Esophagus squamous epithelium (tissue), 5 donors: ENCODE measurements at regions not wholly inside any gene's neighbourhood (a gene's known extent, or its start where the extent isn't known, plus 50 kb on each side); places are given as distances from the start of the nearest gene placed in this dataset.

Experiments used
- DNase-seq: peaks from one replicate; lab custom pipeline; 2025; lab: John Stamatoyannopoulos, UW
- H3K27ac ChIP-seq, 4 donors: fragments of 200-600 bp; sonication (generic); one replicate each; pipeline ENCODE4 v1.5.1; 2016 to 2019; ENCODE audit warnings: mild to moderate bottlenecking in 1 of 4
- H3K27me3 ChIP-seq, 4 donors: fragments of 200-600 bp; sonication (generic); 1 replicate in 3 of 4; 2 replicates in 1 of 4; pipeline versions ENCODE4 v1.5.1 to v1.6.0; 2017 to 2021; ENCODE audit warnings: antibody characterized with exemption in 1 of 4
- H3K36me3 ChIP-seq, 3 donors: fragments of 200-600 bp; sonication (generic); one replicate each; pipeline ENCODE4 v1.5.1; 2016 to 2019
- H3K4me1 ChIP-seq, 3 donors: fragments of 200-600 bp; sonication (generic); one replicate each; pipeline ENCODE4 v1.5.1; 2017 to 2019
- H3K4me3 ChIP-seq, 4 donors: fragments of 200-600 bp; sonication (generic); 1 replicate in 3 of 4; 2 replicates in 1 of 4; pipeline ENCODE4 v1.5.1; 2016 to 2019; ENCODE audit warnings: mild to moderate bottlenecking in 2 of 4, moderate library complexity in 1 of 4
- H3K9me3 ChIP-seq, 3 donors: fragments of 200-600 bp; sonication (generic); one replicate each; pipeline ENCODE4 v1.5.1; 2016 to 2019
- CTCF ChIP-seq, 6 experiments: fragments of 450-650 bp in 4 of 6; fragments of 200-600 bp in 2 of 6; sonication (generic) in 2 of 6; IDR thresholded peaks; one replicate each; pipeline ENCODE4 v1.5.1; 2016 to 2019; ENCODE audit warnings: antibody characterized with exemption in 6 of 6, mild to moderate bottlenecking in 4 of 6, moderate library complexity in 4 of 6
- POLR2A ChIP-seq, 4 donors: fragments of 450-650 bp; IDR thresholded peaks; one replicate each; pipeline ENCODE4 v1.6.1; 2017; ENCODE audit warnings: antibody characterized with exemption in 4 of 4, mild to moderate bottlenecking in 4 of 4, moderate library complexity in 3 of 4
- WGBS, 2 donors: methylation state at CpG; one replicate each; pipeline ENCODE4 v1.1.5; 2018; 5-methylcytosine and 5-hydroxymethylcytosine counted together
- intact Hi-C: fragments of 100-400 bp; cut with DNase I; formaldehyde crosslinking; loops from one replicate; pipeline ENCODE4 v1.15.0; 2022
- donor health status: DM: yes; HTN: yes; CAD: no.

- 71 to 82% methylated on average over 1 to 3 of the region's 3 CpGs for WGBS, 2 donors
- H3K4me1 ChIP-seq, result no peaks in the 10 kb centered on the region
- no peak for TF ChIP-seq POLR2A (IDR thresholded peaks at IDR 0.05)
- no peak for TF ChIP-seq CTCF (IDR thresholded peaks at IDR 0.05)
- no peak for DNase-seq
- peaks cover 0 to 7% (median 0%) of the 10 kb centered on the region in 3 donors for H3K9me3 ChIP-seq
- no peaks in the 10 kb centered on the region for H3K27me3 ChIP-seq
- no peak overlapping the region for H3K4me3 ChIP-seq
- no peaks in the 10 kb centered on the region for H3K36me3 ChIP-seq
- intact Hi-C loops, result no loop called here
- no peak overlapping the region for H3K27ac ChIP-seq
Measured at GRCh38 chr18:30034818-30035217, 1007.7 kb downstream of the DSC3 start.

DNA sequence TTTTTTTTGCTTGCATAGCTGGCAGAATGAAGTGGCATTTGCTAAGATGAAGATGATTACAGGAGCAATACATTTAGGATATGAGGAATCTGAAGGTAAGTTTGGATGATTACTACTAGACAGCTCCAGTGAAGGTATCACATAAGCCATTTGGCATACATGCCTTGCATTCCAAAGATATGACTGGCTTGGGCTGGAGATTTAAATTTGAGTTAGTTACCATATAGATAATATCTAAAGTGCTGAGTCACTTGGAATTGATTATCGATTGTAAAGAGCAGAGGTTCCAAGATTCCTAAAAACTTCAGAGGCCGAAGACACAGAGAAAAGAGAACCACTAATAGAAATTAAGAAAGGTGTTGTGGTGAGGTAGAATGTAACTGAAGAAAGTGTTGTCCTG lies 1026.4 kb downstream of the DSC3 start:
- Histone ChIP-seq H3K27me3 (no peaks in the 10 kb centered on the region), H3K36me3 (no peaks in the 10 kb centered on the region), H3K27ac (no peak overlapping the region), H3K9me3 (no peaks in the 10 kb centered on the region), H3K4me3 (no peak overlapping the region), H3K4me1 (no peaks in the 10 kb centered on the region)
- TF ChIP-seq POLR2A (IDR thresholded peaks at IDR 0.05) (no peak), CTCF (IDR thresholded peaks at IDR 0.05) (no peak)
- intact Hi-C loops, result no loop called here
- no peak for DNase-seq
- 71 to 87% methylated on average over 2 of the region's 2 CpGs for WGBS, 2 donors

GRCh38 chr18:30004965-30005364 lies 1037.6 kb downstream of the DSC3 start:
- 79 to 93% methylated on average over 1 of the region's 1 CpG for WGBS, 2 donors
- intact Hi-C loops, result no loop called here
- TF ChIP-seq CTCF (IDR thresholded peaks at IDR 0.05) (no peak), POLR2A (IDR thresholded peaks at IDR 0.05) (no peak)

DNA sequence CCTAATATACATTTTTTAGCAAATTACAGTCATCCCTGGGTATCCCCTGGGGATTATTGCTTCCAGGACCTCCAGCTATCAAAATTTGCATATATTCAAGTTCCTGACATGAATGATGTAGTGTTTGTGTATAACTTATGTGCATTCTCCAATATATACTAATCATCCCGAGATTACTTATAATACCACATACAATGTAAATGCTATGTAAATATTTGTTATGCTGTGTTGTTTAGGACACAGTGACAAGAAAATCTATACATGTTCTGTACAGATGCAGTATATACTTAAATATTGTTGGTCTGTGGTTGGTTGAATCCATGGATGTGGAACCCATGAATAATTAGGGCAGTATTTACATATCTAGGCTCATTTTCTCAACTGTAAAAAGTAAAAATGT lies 1060.3 kb downstream of the DSC3 start:
- TF ChIP-seq POLR2A (IDR thresholded peaks at IDR 0.05), result no peak
- no peak for TF ChIP-seq CTCF (IDR thresholded peaks at IDR 0.05)
- no peaks in the 10 kb centered on the region for H3K27me3 ChIP-seq
- intact Hi-C loops, result no loop called here
- no peaks in the 10 kb centered on the region for H3K9me3 ChIP-seq
- no peak overlapping the region for H3K4me3 ChIP-seq
- H3K36me3 ChIP-seq, result no peaks in the 10 kb centered on the region
- no peak for DNase-seq
- 56% methylated on average over 1 of the region's 1 CpG for WGBS, 2 donors
- no peaks in the 10 kb centered on the region for H3K4me1 ChIP-seq
- H3K27ac ChIP-seq, result no peak overlapping the region

More at GRCh38 chr18:30004965-30005364, 1037.6 kb downstream of the DSC3 start:
- Histone ChIP-seq H3K27me3 (no peaks in the 10 kb centered on the region), H3K4me3 (no peak overlapping the region), H3K27ac (no peak overlapping the region), H3K4me1 (no peaks in the 10 kb centered on the region), H3K9me3 (no peaks in the 10 kb centered on the region), H3K36me3 (no peaks in the 10 kb centered on the region)
- DNase-seq, result no peak

DNA sequence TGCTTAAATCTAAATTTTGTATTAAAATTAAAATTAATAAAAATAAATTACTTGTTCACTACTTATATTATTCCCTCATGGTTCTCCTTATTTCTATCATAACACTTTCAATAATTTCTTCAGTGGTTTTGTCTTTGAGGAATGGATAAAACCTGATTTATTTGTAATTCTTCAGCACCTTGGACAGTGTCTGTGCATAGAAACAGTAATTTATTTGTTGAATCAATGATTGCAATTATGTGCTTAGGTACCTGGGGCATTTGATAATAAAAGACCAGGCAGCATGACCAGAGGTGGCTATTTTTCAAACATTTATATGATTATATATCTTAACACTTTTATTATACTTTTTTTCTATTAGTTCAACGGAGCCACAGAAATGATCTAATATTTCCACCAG lies 1062.7 kb downstream of the DSC3 start:
- intact Hi-C loops, result no loop called here
- no peaks in the 10 kb centered on the region for H3K9me3 ChIP-seq
- no peak for DNase-seq
- no peak overlapping the region for H3K27ac ChIP-seq
- no peaks in the 10 kb centered on the region for H3K4me1 ChIP-seq
- no peaks in the 10 kb centered on the region for H3K27me3 ChIP-seq
- TF ChIP-seq POLR2A (IDR thresholded peaks at IDR 0.05), result no peak
- no peak for TF ChIP-seq CTCF (IDR thresholded peaks at IDR 0.05)
- no peak overlapping the region for H3K4me3 ChIP-seq
- no peaks in the 10 kb centered on the region for H3K36me3 ChIP-seq
- 86 to 95% methylated on average over 1 of the region's 1 CpG for WGBS, 2 donors
